ENCODE measurements at regions not wholly inside any gene's neighbourhood (a gene's known extent, or its start where the extent isn't known, plus 50 kb on each side); places are given as distances from the start of the nearest gene placed in this dataset.

- no peak for DNase-seq (ENCODE audit: low read depth, low spot score)
These were observed 80.5 kb upstream of the AFF3 start for GRCh38 chr2:100222844-100223243.

GRCh38 chr2:100218552-100218951 is 76.2 kb upstream of the AFF3 start:
- DNase-seq (ENCODE audit: low read depth, low spot score), result no peak

- no peak for DNase-seq (ENCODE audit: low read depth, low spot score)
These were observed 74.9 kb upstream of the AFF3 start for GRCh38 chr2:100217323-100217722.

GRCh38 chr2:100216015-100216414 is 73.6 kb upstream of the AFF3 start:
- DNase-seq (ENCODE audit: low read depth, low spot score), result no peak

- DNase-seq (ENCODE audit: low read depth, low spot score), result no peak
These were observed 73.0 kb upstream of the AFF3 start for GRCh38 chr2:100215371-100215770.

DNA sequence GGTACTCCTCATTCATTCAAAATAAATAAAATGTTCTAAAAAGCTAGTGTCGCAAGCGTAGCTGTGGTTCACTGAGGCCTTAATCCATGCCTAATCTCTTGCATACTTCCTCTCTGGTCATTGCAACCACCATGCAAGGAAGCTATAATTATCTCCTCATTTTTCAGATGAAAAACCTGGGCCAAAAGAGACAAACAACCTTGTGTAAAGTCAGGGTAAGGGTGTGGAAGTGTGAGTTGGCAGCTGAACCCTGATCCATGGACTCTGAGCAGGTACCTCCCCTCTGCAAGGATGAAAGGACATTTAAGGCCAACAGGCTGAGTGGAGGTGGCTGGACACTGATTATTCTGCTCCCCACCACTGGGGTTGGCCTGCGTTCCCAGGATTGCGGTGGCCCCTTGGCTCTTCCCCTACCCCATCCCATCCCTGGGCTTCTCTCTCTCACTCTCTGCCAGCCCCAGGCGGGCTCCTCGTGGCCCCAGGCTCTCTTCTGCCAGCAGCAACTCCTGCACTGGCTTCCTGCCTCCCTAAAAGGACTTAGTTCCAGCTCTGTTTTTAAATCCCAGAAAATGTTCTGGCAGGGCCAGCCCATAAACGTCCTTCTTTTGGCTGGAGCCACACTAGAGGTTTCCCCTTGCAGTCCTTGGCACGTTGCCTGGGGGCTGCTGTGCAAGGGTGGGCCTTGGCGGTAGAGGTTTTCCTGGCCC is 72.0 kb upstream of the AFF3 start:
- no peak for DNase-seq (ENCODE audit: low read depth, low spot score)

DNA sequence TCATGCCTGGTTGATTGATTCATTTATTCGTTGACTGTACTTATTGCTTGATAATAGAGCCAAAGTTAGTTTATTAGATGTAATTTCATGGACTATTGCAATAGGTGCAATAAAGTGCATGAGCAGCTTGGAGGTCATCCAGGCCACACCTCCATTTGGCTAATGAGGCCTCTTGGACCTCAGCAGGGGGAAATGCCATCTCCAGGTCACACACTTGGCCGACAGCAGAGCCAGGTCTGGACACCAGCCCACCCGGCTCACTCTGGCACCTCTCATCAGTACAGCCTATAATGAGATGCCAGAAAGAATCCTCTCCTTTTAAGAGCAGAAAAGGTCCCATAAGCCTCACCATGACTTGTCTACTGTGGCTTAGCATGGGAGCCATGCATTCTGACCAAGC is 71.2 kb upstream of the AFF3 start:
- DNase-seq (ENCODE audit: low read depth, low spot score), result no peak

GRCh38 chr2:100212850-100213249 is 70.5 kb upstream of the AFF3 start:
- no peak for DNase-seq (ENCODE audit: low read depth, low spot score)

DNA sequence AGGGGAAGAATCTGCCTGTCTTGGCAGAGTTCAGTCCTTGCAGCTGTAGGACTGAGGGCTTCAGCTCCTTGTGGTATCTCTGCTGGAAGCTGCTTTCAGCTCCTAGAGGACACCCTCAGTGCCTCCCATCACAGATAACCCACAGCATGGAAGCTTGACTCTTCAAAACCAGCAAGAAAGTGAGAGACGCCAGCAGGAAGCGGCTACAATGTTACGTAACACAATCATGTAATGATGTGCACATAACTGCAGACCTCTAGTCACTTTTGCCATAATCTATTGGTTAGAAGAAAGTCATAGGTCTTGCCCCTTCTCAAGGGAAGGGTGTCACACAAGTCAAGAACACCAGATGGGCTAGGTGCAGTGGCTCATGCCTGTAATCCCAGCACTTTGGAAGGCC is 69.1 kb upstream of the AFF3 start:
- no peak for DNase-seq (ENCODE audit: low read depth, low spot score)

DNA sequence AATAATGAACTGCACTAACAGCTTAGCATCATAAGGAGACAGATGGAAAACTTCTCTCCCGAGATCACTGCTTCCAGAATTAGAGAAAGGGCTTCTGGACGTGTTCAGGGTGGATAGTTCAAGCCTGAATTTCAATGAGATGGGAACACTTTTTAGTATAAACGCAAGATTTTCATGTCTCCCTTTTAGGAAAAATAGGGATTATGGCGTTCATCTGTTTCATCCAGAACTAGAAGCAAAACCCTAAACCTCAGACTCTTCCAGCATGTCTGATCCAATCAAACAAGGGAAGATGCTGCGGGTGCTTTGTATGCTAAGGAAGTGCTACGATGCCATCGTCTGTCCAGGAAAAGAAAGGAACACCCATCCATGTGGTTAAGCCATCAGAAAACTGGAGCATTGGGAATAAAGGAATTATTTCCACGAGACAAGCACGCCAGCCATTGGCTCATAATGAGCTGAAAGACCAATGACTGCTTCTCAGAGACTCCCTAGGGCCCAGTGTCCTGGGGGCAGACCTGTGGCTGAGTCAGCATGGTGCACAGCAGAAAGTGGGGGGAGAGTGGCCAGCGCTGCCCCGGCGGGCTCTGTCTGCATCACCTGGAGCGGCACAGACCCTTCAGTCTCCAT is 65.9 kb upstream of the AFF3 start:
- no peak for DNase-seq (ENCODE audit: low read depth, low spot score)

DNA sequence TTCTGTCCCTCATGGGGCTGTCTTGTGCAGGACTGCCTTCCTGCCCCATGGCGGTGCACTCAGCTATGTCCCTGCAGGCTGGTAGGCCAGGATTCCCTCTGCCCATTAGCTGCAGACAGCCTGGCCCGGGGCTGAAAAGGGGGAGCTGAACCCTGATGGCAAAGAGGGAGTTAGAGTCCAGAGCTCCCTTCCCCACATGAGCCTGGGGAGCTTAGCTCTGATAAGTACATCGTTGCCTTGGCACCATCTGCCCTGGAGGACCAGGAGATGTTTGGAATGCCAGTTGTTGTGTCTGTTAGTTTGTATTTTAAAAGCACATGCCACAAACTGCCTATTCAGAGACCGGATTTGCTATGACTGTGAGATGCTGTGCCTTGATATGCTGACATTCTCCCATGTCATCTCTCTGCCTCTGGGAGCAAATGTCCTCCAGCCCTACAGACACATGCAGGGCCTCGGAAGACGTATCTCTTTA is 65.1 kb upstream of the AFF3 start:
- DNase-seq (ENCODE audit: low read depth, low spot score), result no peak

DNA sequence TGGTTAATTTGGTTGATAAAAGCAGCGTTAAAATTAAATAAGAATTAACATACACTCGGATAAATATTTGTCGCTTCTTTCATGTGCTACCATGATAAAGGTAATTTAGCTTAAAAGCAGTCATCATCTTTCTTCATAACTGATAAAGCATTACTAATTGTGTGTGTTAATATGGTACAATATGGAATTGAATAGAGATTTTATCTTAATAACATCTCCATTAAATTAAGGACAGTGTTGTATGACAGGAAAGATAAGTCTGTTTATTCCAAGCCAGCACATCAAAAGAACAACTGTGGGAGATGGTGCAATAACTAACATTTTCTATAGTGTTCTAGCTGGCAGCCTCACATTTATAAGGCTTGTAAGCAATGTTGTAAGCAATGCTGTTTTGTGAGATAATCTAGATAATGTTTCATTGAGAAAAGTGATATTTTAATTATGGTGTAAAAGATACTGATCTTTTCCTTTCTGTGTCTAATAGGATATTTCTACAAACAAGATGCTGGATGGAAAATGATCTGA is 64.4 kb upstream of the AFF3 start:
- no peak for DNase-seq (ENCODE audit: low read depth, low spot score)

DNA sequence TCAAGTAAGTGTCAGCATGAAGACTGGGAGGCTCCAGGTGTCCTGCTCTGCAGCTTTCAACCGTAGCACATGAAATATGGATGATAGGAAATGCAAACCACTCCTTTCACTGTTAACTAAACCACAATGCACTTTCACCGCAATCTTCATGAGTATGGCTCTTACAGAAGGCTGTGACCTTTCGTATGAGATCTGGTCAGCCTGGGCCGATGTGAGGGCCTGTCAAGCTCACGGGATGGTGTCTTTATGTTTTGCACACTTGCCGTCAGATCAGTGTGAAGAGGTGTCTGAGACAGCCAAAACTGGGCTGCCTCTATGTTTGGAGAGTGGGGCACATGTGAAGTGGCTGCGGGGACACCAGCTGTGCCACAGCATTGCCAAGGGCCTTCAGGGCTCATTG is 62.8 kb upstream of the AFF3 start:
- no peak for DNase-seq (ENCODE audit: low read depth, low spot score)

DNA sequence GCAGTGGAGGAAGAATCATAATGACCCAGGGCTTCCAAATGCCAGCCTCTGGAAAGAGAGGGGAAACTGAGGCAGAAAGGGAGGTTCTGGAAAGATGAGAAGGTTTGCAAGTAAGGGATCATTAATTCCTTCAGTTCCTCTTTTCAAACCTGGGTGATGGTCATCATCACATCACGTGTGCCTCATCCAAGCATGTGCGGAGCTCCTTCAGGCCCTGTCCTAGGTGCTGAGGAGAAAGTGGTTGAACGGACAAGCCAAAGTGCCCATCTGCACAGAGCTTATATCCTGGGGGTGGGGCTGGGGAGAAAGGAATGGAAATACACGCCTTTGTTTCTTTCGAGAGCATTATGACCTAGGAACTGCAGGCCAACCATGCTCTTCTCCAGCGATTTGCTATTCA is 60.2 kb upstream of the AFF3 start:
- no peak for DNase-seq (ENCODE audit: low read depth, low spot score)

- DNase-seq (ENCODE audit: low read depth, low spot score), result peak; percentile 15
These were observed 58.6 kb upstream of the AFF3 start for GRCh38 chr2:100200985-100201384.

DNA sequence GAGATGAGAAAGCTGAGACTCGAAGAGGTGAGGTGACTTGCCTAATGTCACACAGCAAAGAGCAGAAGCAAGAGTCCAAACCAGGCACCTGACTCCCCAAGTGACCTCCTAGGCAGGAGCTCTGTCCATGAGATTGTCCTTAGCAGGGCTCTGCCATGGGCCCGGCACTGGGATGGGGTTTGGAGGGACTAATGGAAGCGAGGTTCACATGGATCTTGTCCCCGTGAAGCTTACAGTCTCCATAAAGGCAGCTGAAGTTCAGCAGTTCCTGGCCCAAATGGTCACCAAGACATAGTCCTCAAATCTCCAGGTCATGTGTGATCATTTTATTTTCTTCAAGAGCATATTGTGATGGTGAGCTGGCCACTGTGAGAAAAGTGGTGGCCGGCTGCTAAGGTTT is 57.0 kb upstream of the AFF3 start:
- no peak for DNase-seq (ENCODE audit: low read depth, low spot score)

GRCh38 chr2:100198461-100199230 is 56.3 kb upstream of the AFF3 start:
- no peak for DNase-seq (ENCODE audit: low read depth, low spot score)

DNA sequence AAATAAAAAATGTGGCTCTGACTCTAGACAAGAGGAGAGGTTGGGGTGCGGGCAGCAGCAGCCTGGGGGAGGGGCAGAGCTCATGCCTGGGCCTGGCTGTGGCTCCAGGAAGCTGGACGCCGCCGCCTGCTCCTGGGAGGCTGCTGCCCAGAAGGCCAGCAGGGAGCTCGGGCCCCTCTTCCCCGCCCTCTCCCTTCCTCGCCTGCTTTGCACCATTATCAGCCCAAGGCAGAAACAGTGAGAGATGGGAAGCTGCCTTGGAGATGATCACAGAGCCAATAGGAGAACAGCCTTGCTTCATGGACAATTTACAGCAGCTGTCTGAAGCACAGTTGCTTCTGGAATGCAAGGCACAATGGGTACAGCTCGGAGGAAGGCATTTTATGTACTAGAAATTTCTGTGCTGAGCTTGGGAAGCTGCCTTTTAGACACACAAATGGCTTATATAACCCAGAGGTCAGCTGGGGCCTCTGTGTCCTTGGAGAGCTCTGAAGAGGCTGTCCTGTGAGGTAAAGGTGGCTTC is 55.3 kb upstream of the AFF3 start:
- DNase-seq (ENCODE audit: low read depth, low spot score), result no peak

GRCh38 chr2:100196786-100197494 is 54.5 kb upstream of the AFF3 start:
- DNase-seq (ENCODE audit: low read depth, low spot score), result no peak

- no peak for DNase-seq (ENCODE audit: low read depth, low spot score)
These were observed 53.6 kb upstream of the AFF3 start for GRCh38 chr2:100195942-100196341.

DNA sequence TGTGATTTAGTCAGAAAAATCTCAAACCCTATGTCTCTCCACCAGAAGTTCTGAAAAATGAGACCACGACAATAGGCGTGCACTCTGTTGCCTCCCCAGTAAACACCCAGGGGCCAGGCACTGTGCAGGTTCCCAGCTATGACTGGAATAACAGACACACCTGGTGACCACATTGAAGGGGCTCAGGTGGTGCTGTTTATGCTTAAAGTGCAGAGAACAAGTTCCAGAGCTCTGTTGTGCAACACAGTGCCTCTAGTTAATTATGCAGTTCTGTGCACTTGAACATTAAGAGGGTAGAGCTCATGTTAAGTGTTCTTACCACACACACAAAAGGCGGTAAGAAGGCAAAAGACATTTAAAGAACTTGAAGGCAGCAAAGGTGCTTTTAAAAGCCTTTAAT is 52.6 kb upstream of the AFF3 start:
- DNase-seq (ENCODE audit: low read depth, low spot score), result no peak

Measured in pulmonary artery endothelial cell (primary cell).